ENCODE measurements at regions not wholly inside any gene's neighbourhood (a gene's known extent, or its start where the extent isn't known, plus 50 kb on each side); places are given as distances from the start of the nearest gene placed in this dataset.
"Not testable (repeated sequence)": the region's sequence is repeated elsewhere in the genome, so short reads cannot be mapped to it uniquely, and the experiment has no call there.

DNA sequence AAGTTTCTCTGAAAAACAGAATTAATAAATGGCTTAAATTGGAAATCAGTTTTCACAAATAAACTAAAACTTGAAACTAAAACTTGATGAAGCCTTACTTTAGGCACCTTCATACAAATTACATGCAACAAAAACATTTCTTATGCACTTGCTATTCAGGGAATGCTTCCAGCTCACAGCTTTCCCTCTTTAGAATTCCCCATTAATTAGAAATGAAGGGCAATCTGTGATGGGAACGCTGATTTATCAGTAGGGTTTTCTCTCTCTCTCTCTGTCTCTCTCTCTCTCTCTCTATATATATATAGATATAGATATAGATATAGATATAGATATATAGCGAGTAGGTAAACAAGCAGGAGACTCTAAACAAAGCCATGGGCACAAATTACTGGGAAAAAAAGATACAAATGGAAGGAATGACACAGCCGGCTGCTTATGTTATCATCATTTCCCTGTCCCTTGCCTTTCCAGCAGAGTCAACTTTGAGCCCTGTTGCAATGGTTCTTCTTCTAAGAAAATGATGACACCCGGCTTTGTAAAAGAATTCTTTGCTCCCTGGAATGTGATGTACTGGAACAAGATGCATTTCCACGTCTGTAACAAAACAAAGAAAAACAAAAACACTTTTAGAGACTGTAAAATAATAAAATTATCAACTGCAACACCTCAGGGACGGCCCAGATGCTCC is 1121.6 kb upstream of the TMEM132C start:
- DNase-seq (ENCODE audit: low read depth): no peak

DNA sequence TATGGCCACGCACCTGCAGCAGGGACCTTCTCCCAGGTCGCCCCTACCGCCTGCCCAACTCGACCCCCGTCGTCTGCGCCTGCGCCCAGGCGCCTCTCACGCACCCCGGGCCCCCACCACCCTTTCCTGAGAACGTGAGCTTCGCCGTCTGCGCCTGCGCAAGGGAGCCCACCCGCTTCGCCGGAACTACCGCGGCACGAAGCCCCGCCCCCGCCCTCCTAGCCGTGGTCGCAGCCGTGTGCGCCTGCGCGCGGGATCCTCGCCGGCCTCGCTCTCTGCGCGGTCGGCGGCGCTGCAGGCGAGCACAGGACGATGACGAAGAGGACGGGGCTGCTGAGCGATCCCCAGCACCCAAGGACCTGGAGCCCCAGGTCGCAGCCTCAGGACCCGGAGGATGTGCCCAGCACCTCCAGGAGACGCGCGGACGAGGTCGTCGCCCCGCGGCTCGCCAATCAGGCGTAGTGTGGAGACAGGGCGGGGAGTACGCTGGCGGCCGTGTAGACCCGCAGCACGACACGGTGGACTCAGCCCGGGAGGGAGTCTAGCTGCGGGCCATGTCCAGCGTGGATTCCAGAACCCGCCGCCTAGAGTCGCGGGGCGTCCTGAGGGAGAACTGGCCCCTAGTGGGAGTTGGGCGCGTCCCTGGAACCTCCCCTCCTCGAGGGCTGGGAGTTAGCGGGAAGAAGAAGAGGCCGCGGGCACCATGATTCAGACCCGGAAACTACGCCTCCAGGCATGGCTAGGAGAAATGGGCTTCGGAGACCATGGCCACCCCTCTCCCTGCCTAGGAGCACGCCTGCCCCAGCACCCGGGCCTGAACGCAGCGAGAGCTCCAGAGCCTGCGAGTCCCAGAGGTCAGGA is 1120.8 kb upstream of the TMEM132C start:
- peak; percentile 30 for DNase-seq (ENCODE audit: low read depth)

DNA sequence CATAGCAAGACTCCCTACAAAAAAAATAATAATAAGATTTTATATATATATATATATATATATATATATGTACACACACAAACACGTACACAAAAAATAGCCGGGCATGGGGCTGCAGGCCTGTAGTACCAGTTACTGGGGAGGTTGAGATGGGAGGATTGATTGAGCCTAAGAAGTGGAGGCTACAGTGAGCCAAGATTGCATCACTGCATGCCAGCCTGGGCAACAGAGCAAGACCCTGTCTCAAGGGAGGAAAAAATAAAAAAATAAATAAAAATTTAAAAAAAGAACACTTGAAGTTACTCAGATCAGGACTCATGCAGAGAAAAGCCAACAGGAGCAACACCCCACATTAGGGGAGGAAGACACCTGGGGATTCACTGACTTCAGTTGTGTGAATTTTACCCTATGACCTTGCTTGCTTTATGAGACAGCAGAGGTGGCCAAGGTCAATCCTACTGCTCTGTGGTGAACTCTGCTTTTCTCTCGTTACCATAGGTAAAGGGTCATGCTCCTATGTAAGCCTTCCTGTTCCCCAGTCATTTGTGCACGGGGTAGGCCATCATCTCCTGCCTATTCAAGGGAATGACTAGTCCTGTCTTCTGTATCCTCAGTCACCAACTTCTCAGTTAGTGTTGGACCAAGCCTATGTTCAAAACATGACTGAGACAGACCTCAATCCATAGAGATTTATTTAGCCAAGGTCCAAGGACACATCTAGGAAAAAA is 1119.8 kb upstream of the TMEM132C start:
- DNase-seq (ENCODE audit: low read depth): no peak

DNA sequence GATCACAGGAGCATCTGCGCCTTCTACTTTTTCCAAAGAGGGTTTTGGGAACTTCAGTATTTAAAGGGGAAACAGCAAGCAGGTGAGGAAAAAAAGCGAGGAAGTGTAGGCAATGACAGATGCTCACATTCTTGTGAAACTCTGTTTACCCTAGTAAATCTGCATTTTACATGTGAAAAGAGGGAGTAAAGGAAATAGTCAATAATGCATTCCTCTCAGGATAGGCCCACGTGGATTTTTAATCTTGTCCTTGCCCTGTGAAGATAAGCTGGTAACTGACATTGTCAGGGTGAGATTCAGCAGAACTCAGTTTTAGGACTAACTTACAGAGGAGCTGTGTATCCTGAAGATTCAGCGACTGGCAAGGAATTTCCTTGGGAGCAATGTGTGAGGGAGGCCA is 1119.2 kb upstream of the TMEM132C start:
- no peak for DNase-seq (ENCODE audit: low read depth)

GRCh38 chr12:127148318-127148717 is 1118.7 kb upstream of the TMEM132C start:
- no peak for DNase-seq (ENCODE audit: low read depth)

DNA sequence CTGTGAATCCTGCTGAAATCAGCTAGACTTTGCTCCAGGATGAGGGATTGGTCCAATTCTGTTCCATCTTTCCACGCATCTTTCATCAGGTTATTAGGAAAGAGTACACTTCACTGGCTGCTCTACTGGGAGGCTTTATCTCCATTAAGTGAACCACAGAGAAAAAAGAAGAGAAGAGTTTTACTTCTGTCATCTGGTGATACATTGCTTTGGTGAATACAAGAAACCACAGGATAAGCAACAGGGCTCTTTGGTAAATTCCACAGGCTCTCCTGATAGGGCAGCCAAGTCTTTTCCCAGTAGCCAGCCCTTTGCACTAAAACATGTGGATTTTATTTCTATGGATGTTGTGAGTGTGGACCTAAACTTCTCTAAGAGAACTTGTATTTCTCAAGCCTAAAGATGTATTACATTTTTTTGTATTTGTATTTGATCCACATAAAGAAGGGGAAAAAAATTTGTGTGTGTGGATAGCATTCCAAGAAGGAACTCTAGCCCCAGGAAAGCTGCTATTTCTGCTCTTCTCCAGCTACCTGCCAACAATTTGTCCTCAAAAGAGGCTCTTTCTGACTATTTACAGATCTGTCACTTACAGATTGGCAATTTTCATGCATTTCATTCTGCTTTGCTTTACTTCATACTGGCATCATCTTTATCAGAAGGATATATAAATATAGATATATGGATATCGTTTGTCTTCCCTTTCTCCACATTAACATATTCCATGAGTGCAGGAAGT is 1117.6 kb upstream of the TMEM132C start:
- peak; percentile 76 for DNase-seq (ENCODE audit: low read depth)

DNA sequence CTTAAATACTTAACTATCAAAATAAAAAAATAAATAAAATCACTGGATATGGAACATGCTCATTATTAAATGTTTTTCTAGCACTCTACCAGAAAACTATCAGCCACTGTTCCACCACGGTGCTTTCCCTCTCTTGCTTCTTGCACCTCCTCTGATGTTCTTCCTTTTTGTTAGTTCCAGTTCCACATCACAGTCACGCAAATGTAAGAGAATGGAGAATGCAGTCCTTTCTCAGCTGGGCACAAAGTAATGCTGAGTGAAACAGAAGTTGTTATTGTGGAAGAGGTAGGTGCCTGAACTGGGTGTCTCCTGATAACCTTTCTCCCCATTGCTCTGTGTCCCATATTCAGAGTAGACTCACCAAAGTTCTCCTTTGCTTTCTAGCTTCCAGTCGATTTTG is 1116.9 kb upstream of the TMEM132C start:
- DNase-seq (ENCODE audit: low read depth): no peak

- DNase-seq (ENCODE audit: low read depth): no peak
Observed at GRCh38 chr12:127150479-127150878, 1116.5 kb upstream of the TMEM132C start.

DNA sequence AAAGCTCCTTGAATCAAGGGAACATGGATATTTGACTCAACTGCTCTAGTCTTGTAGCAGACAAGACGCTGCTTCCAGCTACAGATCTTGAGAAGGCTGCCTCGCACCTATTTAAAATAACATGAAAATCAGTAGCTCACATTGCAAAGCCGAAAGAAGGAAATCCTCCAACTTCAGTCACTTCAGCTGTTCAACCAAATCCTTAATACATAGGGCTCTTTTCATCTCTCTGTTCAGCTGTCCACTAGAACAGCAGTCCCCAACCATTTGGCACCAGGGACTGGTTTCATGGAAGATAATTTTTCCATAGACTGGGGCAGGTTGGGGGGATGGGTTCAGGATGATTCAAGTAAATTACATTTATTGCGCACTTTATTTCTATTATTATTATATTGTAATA is 1116.0 kb upstream of the TMEM132C start:
- DNase-seq (ENCODE audit: low read depth): no peak

DNA sequence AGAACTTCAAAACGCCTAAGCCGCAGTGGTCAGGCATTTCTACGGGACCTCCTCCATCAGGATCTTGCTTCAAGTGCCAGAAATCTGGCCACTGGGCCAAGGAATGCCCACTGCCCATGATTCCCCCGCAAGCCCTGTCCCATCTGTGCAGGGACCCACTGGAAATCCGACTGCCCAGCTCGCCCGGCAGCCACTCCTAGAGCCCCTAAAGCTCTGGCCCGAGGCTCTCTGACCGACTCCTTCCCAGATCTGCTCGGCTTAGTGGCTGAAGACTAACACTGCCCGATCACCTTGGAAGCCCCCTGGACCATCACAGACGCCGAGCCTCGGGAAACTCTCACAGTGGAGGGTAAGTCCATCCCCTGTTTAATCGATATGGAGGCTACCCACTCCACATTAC is 1113.0 kb upstream of the TMEM132C start:
- DNase-seq (ENCODE audit: low read depth): no peak

- DNase-seq (ENCODE audit: low read depth): not testable (repeated sequence)
Observed at GRCh38 chr12:127154830-127155229, 1112.1 kb upstream of the TMEM132C start.

DNA sequence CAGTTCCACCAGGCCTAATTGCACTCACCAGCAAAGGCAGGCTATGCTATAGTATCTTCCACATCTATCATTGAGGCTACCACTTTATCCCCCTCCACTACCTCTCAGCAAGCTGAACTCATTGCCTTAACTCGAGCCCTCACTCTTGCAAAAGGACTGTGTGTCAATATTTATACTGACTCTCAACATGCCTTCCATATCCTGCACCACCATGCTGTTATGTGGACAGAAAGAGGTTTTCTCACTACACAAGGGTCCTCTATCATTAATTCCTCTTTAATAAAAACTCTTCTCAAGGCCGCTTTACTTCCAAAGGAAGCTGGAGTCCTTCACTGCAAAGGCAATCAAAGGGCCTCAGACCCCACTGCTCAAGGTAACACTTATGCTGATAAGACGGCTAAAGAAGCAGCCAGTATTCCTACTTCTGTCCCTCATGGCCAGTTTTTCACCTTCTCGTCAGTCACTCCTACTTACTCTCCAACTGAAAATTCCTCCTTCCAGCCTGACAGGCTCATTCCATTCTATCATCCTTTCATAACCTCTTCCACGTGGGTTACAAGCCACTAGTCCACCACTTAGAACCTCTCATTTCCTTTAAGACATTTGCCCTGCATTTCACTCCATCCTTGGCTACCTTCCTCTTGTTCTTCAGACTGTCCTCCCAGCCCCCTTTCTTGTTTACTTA is 1110.9 kb upstream of the TMEM132C start:
- DNase-seq (ENCODE audit: low read depth): not testable (repeated sequence)

DNA sequence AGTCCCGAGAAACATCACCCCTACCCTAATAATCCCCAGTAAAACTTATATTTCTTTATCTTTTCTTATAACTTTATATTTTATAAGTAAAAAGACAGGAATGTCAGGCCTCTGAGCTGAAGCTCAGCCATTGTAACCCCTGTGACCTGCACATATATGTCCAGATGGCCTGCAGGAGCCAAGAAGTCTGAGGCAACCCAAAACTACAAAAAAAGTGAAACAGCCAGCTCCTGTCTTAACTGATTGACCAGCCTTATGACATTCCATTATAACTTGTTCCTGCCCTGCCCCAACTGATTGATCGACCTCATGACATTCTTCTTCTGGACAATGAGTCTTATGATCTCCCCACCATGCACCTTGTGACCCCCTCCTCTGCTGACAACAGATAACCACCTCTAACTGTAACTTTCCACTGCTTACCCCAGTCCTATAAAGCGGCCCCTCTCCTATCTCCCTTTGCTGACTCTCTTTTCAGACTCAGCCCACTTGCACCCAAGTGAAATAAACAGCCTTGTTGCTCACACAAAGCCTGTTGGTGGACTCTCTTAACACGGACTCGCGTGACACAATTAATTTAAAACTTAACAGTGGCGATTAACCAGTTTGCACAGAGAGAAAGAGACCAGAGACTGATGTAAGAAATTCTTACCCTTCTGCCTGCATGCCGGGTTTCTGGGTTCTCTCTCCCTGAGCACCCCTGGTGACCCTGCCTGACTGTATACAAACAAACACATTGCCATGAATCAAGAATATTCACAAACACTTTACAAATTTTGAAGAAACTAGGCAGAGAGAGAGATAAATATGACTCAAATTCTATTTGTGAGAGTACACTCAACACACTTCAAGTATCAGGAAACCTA is 1109.2 kb upstream of the TMEM132C start:
- DNase-seq (ENCODE audit: low read depth): not testable (repeated sequence)

DNA sequence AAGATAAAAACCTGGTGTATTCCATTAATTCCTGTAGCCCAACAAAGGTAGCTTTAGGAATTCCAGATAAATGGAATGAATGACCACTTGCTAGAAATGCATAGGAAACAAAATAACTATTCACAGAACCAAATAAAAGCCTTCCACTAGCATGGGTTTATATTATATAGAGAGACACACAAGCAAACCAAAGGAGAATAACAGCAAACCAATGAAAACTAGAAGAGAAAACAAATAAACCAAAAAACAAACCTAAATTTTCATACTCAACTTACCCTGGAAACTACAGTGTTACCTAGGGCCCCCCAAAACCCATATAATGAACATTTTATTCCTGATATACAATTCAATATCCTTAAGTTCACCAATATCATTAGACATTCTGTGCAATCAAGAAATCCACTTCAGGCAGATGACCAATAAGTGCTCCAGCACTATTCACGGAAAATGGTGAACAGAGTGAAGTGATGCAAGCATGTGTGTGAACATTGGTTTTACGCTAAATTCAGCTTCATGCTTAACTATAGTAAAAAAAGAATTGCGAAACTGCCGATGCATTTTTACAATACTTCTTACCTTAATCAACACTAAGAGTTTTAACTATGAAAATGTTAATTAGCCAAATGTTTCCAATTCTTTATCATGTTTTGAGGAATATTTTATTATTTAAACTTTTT is 1108.4 kb upstream of the TMEM132C start:
- no peak for DNase-seq (ENCODE audit: low read depth)

DNA sequence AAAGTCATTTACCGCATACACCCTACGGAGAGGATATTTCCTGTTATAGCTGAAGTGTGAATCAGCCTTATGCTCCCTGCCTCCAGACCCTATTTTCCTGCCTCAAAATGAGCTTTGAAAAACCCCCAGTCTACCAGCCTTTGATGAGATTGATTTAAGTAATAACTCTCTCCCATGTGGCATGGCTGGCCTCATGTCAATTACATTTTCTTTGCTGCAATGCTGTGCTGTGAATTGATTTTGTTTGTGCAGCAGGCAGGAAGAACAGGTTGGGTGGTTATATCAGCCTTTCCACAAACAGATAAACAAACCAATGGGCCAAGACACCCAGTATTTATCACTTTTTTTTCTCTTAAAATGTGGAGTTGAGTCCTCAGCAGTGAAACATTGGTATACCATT is 1105.5 kb upstream of the TMEM132C start:
- DNase-seq (ENCODE audit: low read depth): no peak

GRCh38 chr12:127162307-127162706 is 1104.7 kb upstream of the TMEM132C start:
- DNase-seq (ENCODE audit: low read depth): no peak

DNA sequence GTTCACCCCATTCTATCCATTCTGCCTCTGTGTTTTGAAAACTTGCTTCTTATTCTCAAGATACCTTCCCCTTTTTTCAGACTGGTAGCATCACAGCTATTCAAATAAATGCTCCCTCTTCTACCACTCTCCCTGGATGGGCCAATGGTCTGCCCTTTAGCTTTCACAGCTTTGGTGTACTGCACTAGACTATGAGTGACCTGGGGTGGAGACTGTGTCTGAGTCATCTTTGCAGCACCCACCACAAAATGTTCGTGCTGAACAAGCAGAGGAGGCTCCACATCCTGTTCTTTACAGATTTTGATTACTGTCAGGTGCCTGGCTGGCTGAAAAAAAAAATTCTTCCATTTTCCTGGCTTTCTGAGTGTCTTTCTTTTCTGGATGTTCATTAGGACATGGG is 1104.1 kb upstream of the TMEM132C start:
- peak; percentile 60 for DNase-seq (ENCODE audit: low read depth)

DNA sequence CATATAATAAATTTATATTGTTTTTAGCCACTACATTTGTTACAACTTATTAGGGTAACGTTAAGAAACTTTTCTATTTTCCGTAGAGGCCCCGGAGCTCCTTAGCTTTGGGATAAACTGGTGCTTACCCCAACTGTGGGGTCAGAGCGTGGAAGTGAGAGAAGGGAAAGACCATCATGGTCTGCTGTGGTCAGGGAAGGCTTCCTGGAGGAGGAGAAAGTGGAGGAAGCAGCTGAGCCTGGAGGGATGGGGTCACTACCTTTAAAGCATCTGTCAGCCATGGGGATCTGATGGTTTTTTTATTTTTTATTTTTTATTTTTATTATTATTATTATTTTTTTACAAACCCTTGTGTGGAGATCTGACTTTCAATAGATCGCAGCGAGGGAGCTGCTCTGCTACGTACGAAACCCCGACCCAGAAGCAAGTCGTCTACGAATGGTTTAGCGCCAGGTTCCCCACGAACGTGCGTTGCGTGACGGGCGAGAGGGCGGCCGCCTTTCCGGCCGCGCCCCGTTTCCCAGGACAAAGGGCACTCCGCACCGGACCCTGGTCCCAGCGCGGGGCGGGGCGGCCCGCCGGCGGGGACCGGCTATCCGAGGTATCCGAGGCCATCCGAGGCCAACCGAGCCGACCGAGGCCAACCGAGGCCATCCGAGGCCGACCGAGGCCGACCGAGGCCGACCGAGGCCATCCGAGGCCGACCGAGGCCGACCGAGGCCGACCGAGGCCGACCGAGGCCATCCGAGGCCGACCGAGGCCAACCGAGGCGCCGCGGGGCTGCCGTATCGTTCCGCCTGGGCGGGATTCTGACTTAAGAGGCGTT is 1101.2 kb upstream of the TMEM132C start:
- DNase-seq (ENCODE audit: low read depth): peak; percentile 64

Data from GM04504 (cell line).